ENCODE measurements at regions not wholly inside any gene's neighbourhood (a gene's known extent, or its start where the extent isn't known, plus 50 kb on each side); places are given as distances from the start of the nearest gene placed in this dataset.

GRCh38 chr3:193851941-193852674 is 259.1 kb downstream of the OPA1 start:
- H3K4me3 Mint-ChIP-seq, result no peak overlapping the region; a peak in 1 of 5 replicates

More at GRCh38 chr3:193851941-193852674, 259.1 kb downstream of the OPA1 start:
- Mint-ChIP-seq H3K27ac (peak overlapping the region; percentile 14 to 85 (median 15); a peak in 5 of 7 replicates), H3K27me3 (ENCODE audit: low read depth) (peaks cover 4% of the 10 kb centered on the region), H3K36me3 (ENCODE audit: insufficient read depth in 1 of 3, low read depth in 3 of 3) (peaks cover 0 to 7% (median 4%) of the 10 kb centered on the region in 3 experiments; a peak in 4 of 7 replicates), H3K4me1 (peaks cover 32 to 39% of the 10 kb centered on the region in 2 experiments), H3K9me3 (peaks cover 4 to 6% of the 10 kb centered on the region in 2 experiments; a peak in 3 of 5 replicates)
- H2BK12ac ChIP-seq (ENCODE audit: insufficient read length, low read depth, low read length), result no peak overlapping the region
- H4K20me1 ChIP-seq (ENCODE audit: control insufficient read depth, insufficient read depth, insufficient read length), result no peaks in the 10 kb centered on the region
- H3K4ac ChIP-seq (ENCODE audit: low read depth, low read length), result no peak overlapping the region
- H3K9me3 ChIP-seq (ENCODE audit: control insufficient read depth, low read depth, low read length), result no peaks in the 10 kb centered on the region
- H2BK15ac ChIP-seq (ENCODE audit: low read depth, low read length), result no peak overlapping the region
- no peak overlapping the region for H2AFZ ChIP-seq (ENCODE audit: low read length)
- H3K23me2 ChIP-seq (ENCODE audit: insufficient read length, low read depth, low read length, poor library complexity, severe bottlenecking), result no peaks in the 10 kb centered on the region
- H3K4me1 ChIP-seq (ENCODE audit: insufficient read depth, low read length), result peaks cover 4% of the 10 kb centered on the region; the same call in 1 of the 2 replicates
- H3K79me1 ChIP-seq (ENCODE audit: insufficient read depth, low read depth, low read length, poor library complexity, severe bottlenecking), result no peaks in the 10 kb centered on the region
- no peaks in the 10 kb centered on the region for H3K79me2 ChIP-seq (ENCODE audit: insufficient read depth, low read length)
- no peak overlapping the region for H3K14ac ChIP-seq (ENCODE audit: insufficient read depth, low read length)
- WGBS (ENCODE audit: extremely low coverage, insufficient read length, low lambda C conversion rate), result no CpG with 5 or more reads among the region's 13 CpGs
- no peak overlapping the region for H2AK5ac ChIP-seq (ENCODE audit: insufficient read length, low read length)
- no peak overlapping the region for H3K27ac ChIP-seq (ENCODE audit: insufficient read length, low read depth, low read length)
- H3K9ac ChIP-seq (ENCODE audit: extremely low read depth, insufficient read length, low read length), result no peak overlapping the region
- no peak overlapping the region for H3K18ac ChIP-seq (ENCODE audit: insufficient read length, low read depth, low read length)
- H3K56ac ChIP-seq (ENCODE audit: insufficient read length, low read depth, low read length), result no peak overlapping the region
- TF ChIP-seq CTCF (conservative IDR thresholded peaks at IDR 0.05), result no peak
- H2BK5ac ChIP-seq (ENCODE audit: insufficient read length, low read length), result no peak overlapping the region
- H4K8ac ChIP-seq (replicated peaks; ENCODE audit: insufficient read length, low read depth, low read length), result no peak overlapping the region
- H3K23ac ChIP-seq (ENCODE audit: insufficient read length, low read depth, low read length), result no peak overlapping the region
- no peak overlapping the region for H3K4me2 ChIP-seq (ENCODE audit: insufficient read depth, insufficient read length, low read length)
- H2BK20ac ChIP-seq (ENCODE audit: low read depth, low read length, poor library complexity, severe bottlenecking), result no peak overlapping the region
- no peaks in the 10 kb centered on the region for H3K27me3 ChIP-seq (ENCODE audit: insufficient read depth, low read length)
- no peak overlapping the region for H2BK120ac ChIP-seq (ENCODE audit: low read depth, low read length, poor library complexity, severe bottlenecking)
- H4K5ac ChIP-seq (ENCODE audit: insufficient read length, low read depth, low read length), result no peak overlapping the region
- no peak overlapping the region for H4K91ac ChIP-seq (ENCODE audit: insufficient read length, low read depth, low read length)
- H3T11ph ChIP-seq (ENCODE audit: low read length), result no peak overlapping the region
- peak; percentile 69 for DNase-seq

Measured in H9 (cell line).